HG03108 (cell line): ENCODE measurements at regions not wholly inside any gene's neighbourhood (a gene's known extent, or its start where the extent isn't known, plus 50 kb on each side); places are given as distances from the start of the nearest gene placed in this dataset.

Source experiments
- ATAC-seq: cut with Tn5 transposase; IDR thresholded peaks from one replicate; pipeline ENCODE4 v1.9.1; 2021; ENCODE audit warnings: moderate library complexity; ENCODE audit not compliant: unreplicated experiment

GRCh38 chr1:29824025-29824424, 587.7 kb downstream of the PTPRU start:
- no peak for ATAC-seq

GRCh38 chr1:29823561-29823960, 587.2 kb downstream of the PTPRU start:
- no peak for ATAC-seq

GRCh38 chr1:29821605-29822004, 585.3 kb downstream of the PTPRU start:
- no peak for ATAC-seq

- ATAC-seq: no peak
Measured at GRCh38 chr1:29820401-29820800, 584.1 kb downstream of the PTPRU start.

GRCh38 chr1:29812408-29813135, 576.2 kb downstream of the PTPRU start:
- ATAC-seq: no peak

- ATAC-seq: no peak
Measured at GRCh38 chr1:29811727-29812407, 575.5 kb downstream of the PTPRU start.

GRCh38 chr1:29811247-29811646, 574.9 kb downstream of the PTPRU start:
- ATAC-seq: no peak

GRCh38 chr1:29810121-29811120, 574.1 kb downstream of the PTPRU start:
- no peak for ATAC-seq

- no peak for ATAC-seq
Measured at GRCh38 chr1:29809446-29810120, 573.3 kb downstream of the PTPRU start.

- ATAC-seq: no peak
Measured at GRCh38 chr1:29808141-29808995, 572.0 kb downstream of the PTPRU start.

- ATAC-seq: no peak
Measured at GRCh38 chr1:29807689-29808088, 571.4 kb downstream of the PTPRU start.

- ATAC-seq: no peak
Measured at GRCh38 chr1:29806646-29807319, 570.5 kb downstream of the PTPRU start.

GRCh38 chr1:29805896-29806160, 569.5 kb downstream of the PTPRU start:
- no peak for ATAC-seq

- ATAC-seq: no peak
Measured at GRCh38 chr1:29805122-29805895, 569.0 kb downstream of the PTPRU start.

- ATAC-seq: no peak
Measured at GRCh38 chr1:29804181-29804899, 568.0 kb downstream of the PTPRU start.

- no peak for ATAC-seq
Measured at GRCh38 chr1:29803486-29803885, 567.2 kb downstream of the PTPRU start.

- no peak for ATAC-seq
Measured at GRCh38 chr1:29802181-29803068, 566.1 kb downstream of the PTPRU start.
